ENCODE measurements at regions not wholly inside any gene's neighbourhood (a gene's known extent, or its start where the extent isn't known, plus 50 kb on each side); places are given as distances from the start of the nearest gene placed in this dataset.
"Not testable (repeated sequence)": the region's sequence is repeated elsewhere in the genome, so short reads cannot be mapped to it uniquely, and the experiment has no call there.

DNA sequence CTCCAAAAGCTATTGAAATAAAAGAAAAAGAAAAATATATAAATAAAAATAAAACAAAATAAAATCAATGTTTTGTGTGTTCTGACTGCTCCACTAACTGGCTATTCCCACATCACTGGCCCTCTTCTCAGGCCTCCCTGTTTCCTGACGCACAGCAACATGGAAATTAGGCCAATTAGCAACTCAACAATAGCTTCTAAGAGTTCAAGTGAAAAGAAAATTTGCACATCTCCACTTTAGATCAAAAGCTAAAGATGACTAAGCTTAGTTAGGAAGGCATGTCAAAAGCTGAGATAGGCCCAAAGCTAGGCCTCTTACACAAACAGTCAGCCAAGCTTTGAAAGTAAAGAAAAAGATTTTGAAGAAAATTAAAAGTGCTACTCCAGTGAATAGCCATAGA, 200.8 kb downstream of the DUSP6 start:
- no peak for DNase-seq

DNA sequence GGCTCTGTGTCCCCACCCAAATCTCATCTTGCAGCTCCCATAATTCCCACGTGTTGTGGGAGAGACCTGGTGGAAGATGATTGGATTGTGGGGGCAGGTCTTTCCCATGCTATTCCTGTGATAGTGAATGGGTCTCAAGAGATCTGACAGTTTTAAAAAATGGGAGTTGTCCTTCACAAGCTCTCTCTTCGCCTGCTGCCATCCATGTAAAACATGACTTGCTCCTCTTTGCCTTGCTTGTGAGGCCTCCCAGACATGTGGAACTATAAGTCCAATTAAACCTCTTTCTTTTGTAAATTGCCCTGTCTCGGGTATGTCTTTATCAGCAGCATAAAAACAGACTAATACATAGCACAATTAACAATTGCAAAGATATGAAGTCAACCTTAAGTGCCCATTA, 201.5 kb downstream of the DUSP6 start:
- not testable (repeated sequence) for DNase-seq

DNA sequence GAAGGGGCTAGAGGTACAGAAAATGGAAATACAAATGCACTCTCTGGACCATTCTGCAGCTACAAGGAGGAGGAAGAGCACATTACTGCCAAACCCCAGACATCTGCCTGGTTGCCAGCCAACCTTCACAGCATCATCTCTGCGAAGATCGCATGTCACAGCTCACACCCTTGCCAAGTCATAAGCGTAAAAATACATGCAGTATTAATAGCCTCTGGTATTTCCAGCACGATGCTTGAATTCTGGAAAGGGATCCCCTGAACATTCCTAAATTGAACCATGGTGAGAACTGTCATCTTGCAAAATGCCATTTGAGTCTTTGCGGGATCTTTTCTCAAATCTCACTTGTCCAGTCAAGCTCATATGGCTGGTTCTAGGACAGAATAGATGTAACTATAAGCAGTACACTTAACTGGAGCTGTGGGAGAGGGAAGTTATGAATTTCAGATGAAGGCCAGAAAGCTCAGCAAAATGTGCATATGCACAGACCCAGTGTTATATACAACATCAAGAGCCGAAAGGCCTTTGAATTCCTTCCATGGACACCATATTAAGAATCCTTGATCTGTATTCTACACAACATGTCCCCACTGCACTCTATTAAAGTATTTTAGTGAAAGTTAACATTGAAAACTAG, 211.6 kb downstream of the DUSP6 start:
- DNase-seq, result no peak

- no peak for DNase-seq
Measured at GRCh38 chr12:89140141-89140540, 212.2 kb downstream of the DUSP6 start.

DNA sequence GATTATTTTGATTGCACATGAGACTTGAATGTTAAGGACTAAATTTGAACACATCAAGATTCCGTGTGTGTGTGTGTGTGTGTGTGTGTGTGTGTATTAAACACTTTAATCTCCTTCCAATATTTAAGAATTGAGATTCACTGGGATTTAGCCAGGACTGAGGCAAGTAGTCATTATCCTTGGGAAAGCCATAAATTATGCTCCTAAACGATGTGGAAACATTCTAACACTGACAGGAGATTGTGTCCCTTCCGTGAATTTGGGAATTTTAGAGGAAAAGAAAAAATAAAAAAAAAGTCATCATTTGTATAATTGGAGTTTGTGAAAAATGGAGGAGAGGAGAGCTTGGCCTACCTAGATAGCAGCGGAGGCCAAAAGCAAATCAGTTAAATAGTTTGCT, 212.9 kb downstream of the DUSP6 start:
- no peak for DNase-seq

- DNase-seq, result no peak
Measured at GRCh38 chr12:89138048-89138852, 214.1 kb downstream of the DUSP6 start.

GRCh38 chr12:89135976-89136634, 216.2 kb downstream of the DUSP6 start:
- DNase-seq, result peak in 1 of 2 donors; percentile 27

GRCh38 chr12:89134213-89134770, 218.0 kb downstream of the DUSP6 start:
- DNase-seq, result no peak

- no peak for DNase-seq
Measured at GRCh38 chr12:89129167-89129870, 223.0 kb downstream of the DUSP6 start.

DNA sequence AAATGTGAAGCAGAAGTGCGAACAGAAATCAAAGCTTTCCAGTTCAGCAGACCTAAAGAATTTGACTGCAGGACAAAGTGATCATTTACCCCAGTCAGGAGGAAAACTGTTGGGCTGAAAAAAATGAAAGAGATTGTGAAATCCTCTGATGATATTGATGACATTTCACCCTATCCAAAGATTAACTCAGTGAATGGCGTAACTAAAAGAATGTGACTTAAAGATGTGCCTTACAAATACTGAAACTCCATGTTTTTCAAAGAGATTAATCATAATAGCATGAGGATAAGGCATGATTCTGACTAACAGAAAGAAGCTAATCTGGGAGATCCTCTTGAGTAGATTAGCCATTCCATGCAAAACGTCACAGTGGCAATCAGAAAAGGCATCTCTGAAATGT, 225.6 kb downstream of the DUSP6 start:
- DNase-seq, result no peak

GRCh38 chr12:89122852-89123251, 229.4 kb downstream of the DUSP6 start:
- DNase-seq, result no peak

DNA sequence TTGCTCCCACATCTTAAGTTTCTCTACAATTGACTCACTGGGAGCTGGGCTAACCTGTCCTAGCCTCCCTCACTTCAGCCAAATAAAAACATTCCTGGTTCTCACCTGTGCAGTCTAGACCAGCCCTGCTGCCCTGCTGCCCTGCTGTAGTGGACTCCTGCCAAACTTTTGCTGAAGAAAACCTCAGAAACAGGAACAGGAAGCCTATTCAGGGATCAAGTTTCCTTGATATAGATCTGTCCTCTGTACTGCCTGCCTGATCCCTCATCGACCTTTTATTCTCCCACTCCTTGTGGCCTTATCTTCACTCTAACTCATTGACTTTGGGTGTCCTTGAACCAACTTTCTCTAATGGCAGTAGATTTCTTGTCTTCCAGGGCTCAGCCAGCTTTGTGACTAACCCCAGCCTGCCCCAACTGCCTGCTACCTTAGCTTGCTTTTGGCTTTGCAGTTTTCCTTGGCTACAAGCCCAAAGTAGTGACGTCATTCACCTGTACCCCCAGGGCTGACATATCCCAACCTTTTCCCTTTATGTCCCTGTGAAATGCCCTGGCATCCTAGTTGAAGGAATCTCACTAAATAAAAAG, 234.8 kb downstream of the DUSP6 start:
- no peak for DNase-seq

- no peak for DNase-seq
Measured at GRCh38 chr12:89111964-89112363, 240.3 kb downstream of the DUSP6 start.

GRCh38 chr12:89108265-89108664, 244.0 kb downstream of the DUSP6 start:
- DNase-seq, result no peak

DNA sequence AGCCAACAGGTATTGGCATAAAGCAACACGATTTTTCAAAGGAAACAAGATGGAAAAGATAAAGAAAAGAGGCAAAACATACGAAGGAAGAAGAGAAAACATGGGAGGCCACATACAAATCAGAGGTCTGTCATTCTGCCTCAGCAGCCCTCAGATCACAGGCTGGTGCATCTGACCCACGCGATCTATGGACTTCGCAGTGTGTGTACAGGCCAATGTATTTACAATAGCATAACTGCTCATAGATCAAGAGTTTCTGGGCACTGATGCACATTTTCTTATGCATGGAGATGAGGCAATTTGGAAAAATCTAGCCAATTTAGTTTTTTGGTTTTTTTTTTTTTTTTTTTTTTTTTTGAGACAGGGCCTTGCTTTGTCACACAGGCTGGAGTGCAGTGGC, 245.4 kb downstream of the DUSP6 start:
- DNase-seq, result no peak

DNA sequence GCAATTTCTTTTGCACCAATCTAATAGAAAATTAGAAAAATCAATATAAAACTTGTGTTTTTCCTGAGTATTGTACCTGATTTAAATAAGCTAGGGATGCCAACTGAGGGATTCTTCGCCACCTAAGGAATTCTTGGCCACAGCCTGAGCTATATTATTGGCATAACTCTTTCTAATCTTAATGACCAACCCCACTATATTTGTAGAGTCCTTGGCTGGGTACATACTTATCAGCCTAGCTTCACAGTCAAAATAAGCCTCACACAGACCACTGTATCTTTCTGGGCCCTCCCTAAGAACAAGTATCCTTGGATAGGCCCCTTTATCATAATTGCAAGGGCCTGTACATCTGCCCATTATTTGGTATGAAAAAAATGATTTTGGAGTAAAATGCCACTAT, 247.1 kb downstream of the DUSP6 start:
- no peak for DNase-seq

DNA sequence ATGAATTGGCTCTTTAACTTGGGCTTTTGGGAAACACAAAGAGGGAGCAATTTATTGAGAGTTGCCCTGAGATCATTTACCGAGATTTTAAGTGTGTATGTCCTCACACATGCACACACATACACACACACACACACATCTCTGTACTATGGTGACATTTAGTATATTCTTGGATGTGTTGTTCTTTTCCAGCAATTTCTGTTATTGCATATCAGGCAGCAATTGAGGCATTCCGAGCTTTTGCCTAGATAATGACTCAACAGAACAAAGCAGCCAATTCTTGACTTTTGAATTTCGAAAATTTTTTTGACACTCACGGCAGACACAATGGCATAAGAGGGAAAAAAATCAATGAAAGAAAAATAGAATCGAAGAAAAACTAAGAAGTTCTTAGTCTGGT, 248.5 kb downstream of the DUSP6 start:
- no peak for DNase-seq

GRCh38 chr12:89101440-89101839, 250.9 kb downstream of the DUSP6 start:
- DNase-seq, result no peak

- no peak for DNase-seq
Measured at GRCh38 chr12:89098441-89099112, 253.7 kb downstream of the DUSP6 start.

GRCh38 chr12:89092297-89092696, 260.0 kb downstream of the DUSP6 start:
- DNase-seq, result no peak

GRCh38 chr12:89091293-89091841, 260.9 kb downstream of the DUSP6 start:
- DNase-seq, result no peak

- no peak for DNase-seq
Measured at GRCh38 chr12:89089264-89089663, 263.0 kb downstream of the DUSP6 start.
